SK-N-SH treated with all-trans-retinoic acid at 6 μM for 48 hours (cell line): ENCODE measurements at regions not wholly inside any gene's neighbourhood (a gene's known extent, or its start where the extent isn't known, plus 50 kb on each side); places are given as distances from the start of the nearest gene placed in this dataset.

ENCODE experiments used
- ATAC-seq: fragments of 200-7000 bp; cut with Tn5 transposase; 3 replicates; pipeline ENCODE4 v1.9.1; 2020; ENCODE audit warnings: mild to moderate bottlenecking, moderate library complexity
- ARNTL ChIP-seq: fragments of 450-650 bp; formaldehyde crosslinking; IDR thresholded peaks from 2 replicates; pipeline ENCODE4 v1.5.0; 2020; ENCODE audit warnings: low read depth, mild to moderate bottlenecking, moderate library complexity, borderline replicate concordance
- BACH2 ChIP-seq: fragments of 250-450 bp; sonication (Bioruptor Pico); IDR thresholded peaks from 2 replicates; pipeline ENCODE4 v1.9.0; 2021; ENCODE audit warnings: mild to moderate bottlenecking, borderline replicate concordance
- CREB5 ChIP-seq: fragments of 250-450 bp; sonication (Bioruptor Pico); IDR thresholded peaks from 2 replicates; pipeline ENCODE4 v1.5.1; 2020; ENCODE audit warnings: low read depth, mild to moderate bottlenecking, moderate library complexity
- CSDC2 ChIP-seq: fragments of 250-450 bp; sonication (Bioruptor Pico); IDR thresholded peaks from 2 replicates; pipeline ENCODE4 v1.5.0; 2020; ENCODE audit warnings: mild to moderate bottlenecking, moderate library complexity
- ESRRG ChIP-seq: fragments of 250-450 bp; sonication (Bioruptor Pico); IDR thresholded peaks from 2 replicates; pipeline ENCODE4 v1.6.1; 2021; ENCODE audit warnings: mild to moderate bottlenecking
- ISL1 ChIP-seq: fragments of 250-450 bp; sonication (Bioruptor Pico); IDR thresholded peaks from 2 replicates; pipeline ENCODE4 v2.1.2; 2022; ENCODE audit warnings: mild to moderate bottlenecking, moderate library complexity
- PATZ1 ChIP-seq: fragments of 250-450 bp; sonication (Bioruptor Pico); IDR thresholded peaks from 2 replicates; pipeline ENCODE4 v1.8.0; 2020; ENCODE audit warnings: mild to moderate bottlenecking, moderate library complexity, borderline replicate concordance
- PPARA ChIP-seq: fragments of 250-450 bp; sonication (Bioruptor Pico); IDR thresholded peaks from 2 replicates; pipeline ENCODE4 v1.5.0; 2020; ENCODE audit warnings: mild to moderate bottlenecking, borderline replicate concordance
- RARB ChIP-seq: fragments of 250-450 bp; sonication (Bioruptor Pico); IDR thresholded peaks from 2 replicates; pipeline ENCODE4 v1.8.0; 2021; ENCODE audit warnings: mild to moderate bottlenecking, moderate library complexity
- TCF4 ChIP-seq: fragments of 250-450 bp; sonication (Bioruptor Pico); IDR thresholded peaks from 2 replicates; pipeline ENCODE4 v1.8.0; 2021; ENCODE audit warnings: mild to moderate bottlenecking, moderate library complexity, borderline replicate concordance
- TOX ChIP-seq: fragments of 250-450 bp; sonication (Bioruptor Pico); IDR thresholded peaks from 2 replicates; pipeline ENCODE4 v1.8.0; 2021; ENCODE audit warnings: mild to moderate bottlenecking, moderate library complexity, borderline replicate concordance
- ZC3H10 ChIP-seq: fragments of 250-450 bp; sonication (Bioruptor Pico); IDR thresholded peaks from 2 replicates; pipeline ENCODE4 v1.5.1; 2021; ENCODE audit warnings: mild to moderate bottlenecking, moderate library complexity
- ZFP3 ChIP-seq: fragments of 250-450 bp; sonication (Bioruptor Pico); IDR thresholded peaks from 2 replicates; pipeline ENCODE4 v1.5.0; 2020; ENCODE audit warnings: mild to moderate bottlenecking, moderate library complexity
- ZFP30 ChIP-seq: fragments of 450-650 bp; formaldehyde crosslinking; IDR thresholded peaks from 2 replicates; pipeline ENCODE4 v1.5.0; 2022; ENCODE audit warnings: mild to moderate bottlenecking, moderate library complexity
- ZNF565 ChIP-seq: fragments of 450-650 bp; formaldehyde crosslinking; conservative IDR thresholded peaks from 2 replicates; pipeline ENCODE4 v1.5.0; 2020; ENCODE audit warnings: low read depth, mild to moderate bottlenecking, moderate library complexity
- ZNF70 ChIP-seq: fragments of 450-650 bp; formaldehyde crosslinking; IDR thresholded peaks from 2 replicates; pipeline ENCODE4 v1.5.0; 2020; ENCODE audit warnings: mild to moderate bottlenecking, moderate library complexity
- ZNF8 ChIP-seq: fragments of 450-650 bp; formaldehyde crosslinking; IDR thresholded peaks from 2 replicates; pipeline ENCODE4 v1.5.0; 2020; ENCODE audit warnings: mild to moderate bottlenecking, moderate library complexity
- TF ChIP-seq, protein P1 (sequence below): fragments of 250-450 bp; sonication (Bioruptor Pico); IDR thresholded peaks from 2 replicates; pipeline ENCODE4 v1.5.0; 2020; ENCODE audit warnings: mild to moderate bottlenecking, moderate library complexity
- TF ChIP-seq, protein P2 (sequence below): fragments of 250-450 bp; sonication (Bioruptor Pico); IDR thresholded peaks from 2 replicates; pipeline ENCODE4 v1.5.1; 2021; ENCODE audit warnings: mild to moderate bottlenecking, moderate library complexity
- TF ChIP-seq, protein P3 (sequence below): fragments of 250-450 bp; sonication (Bioruptor Pico); IDR thresholded peaks from 2 replicates; pipeline ENCODE4 v1.8.0; 2021; ENCODE audit warnings: low read depth, mild to moderate bottlenecking, moderate library complexity, borderline replicate concordance

- ATAC-seq = no peak
- TF ChIP-seq ZC3H10 (CRISPR knock-in tag) (no peak), PPARA (CRISPR knock-in tag) (no peak), PATZ1 (CRISPR knock-in tag) (no peak), TOX (CRISPR knock-in tag) (no peak), ESRRG (CRISPR knock-in tag) (no peak), ARNTL (no peak), ZFP30 (CRISPR knock-in tag) (no peak), ZFP3 (no peak), ZNF70 (CRISPR knock-in tag) (no peak), ZNF565 (no peak), TCF4 (CRISPR knock-in tag) (no peak), ZNF8 (CRISPR knock-in tag) (no peak), RARB (no peak), CSDC2 (no peak), CREB5 (CRISPR knock-in tag) (no peak), ISL1 (CRISPR knock-in tag) (no peak)
- TF ChIP-seq, protein P1, sequence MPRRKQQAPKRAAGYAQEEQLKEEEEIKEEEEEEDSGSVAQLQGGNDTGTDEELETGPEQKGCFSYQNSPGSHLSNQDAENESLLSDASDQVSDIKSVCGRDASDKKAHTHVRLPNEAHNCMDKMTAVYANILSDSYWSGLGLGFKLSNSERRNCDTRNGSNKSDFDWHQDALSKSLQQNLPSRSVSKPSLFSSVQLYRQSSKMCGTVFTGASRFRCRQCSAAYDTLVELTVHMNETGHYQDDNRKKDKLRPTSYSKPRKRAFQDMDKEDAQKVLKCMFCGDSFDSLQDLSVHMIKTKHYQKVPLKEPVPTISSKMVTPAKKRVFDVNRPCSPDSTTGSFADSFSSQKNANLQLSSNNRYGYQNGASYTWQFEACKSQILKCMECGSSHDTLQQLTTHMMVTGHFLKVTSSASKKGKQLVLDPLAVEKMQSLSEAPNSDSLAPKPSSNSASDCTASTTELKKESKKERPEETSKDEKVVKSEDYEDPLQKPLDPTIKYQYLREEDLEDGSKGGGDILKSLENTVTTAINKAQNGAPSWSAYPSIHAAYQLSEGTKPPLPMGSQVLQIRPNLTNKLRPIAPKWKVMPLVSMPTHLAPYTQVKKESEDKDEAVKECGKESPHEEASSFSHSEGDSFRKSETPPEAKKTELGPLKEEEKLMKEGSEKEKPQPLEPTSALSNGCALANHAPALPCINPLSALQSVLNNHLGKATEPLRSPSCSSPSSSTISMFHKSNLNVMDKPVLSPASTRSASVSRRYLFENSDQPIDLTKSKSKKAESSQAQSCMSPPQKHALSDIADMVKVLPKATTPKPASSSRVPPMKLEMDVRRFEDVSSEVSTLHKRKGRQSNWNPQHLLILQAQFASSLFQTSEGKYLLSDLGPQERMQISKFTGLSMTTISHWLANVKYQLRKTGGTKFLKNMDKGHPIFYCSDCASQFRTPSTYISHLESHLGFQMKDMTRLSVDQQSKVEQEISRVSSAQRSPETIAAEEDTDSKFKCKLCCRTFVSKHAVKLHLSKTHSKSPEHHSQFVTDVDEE (CRISPR knock-in tag) = no peak
- TF ChIP-seq, protein P2, sequence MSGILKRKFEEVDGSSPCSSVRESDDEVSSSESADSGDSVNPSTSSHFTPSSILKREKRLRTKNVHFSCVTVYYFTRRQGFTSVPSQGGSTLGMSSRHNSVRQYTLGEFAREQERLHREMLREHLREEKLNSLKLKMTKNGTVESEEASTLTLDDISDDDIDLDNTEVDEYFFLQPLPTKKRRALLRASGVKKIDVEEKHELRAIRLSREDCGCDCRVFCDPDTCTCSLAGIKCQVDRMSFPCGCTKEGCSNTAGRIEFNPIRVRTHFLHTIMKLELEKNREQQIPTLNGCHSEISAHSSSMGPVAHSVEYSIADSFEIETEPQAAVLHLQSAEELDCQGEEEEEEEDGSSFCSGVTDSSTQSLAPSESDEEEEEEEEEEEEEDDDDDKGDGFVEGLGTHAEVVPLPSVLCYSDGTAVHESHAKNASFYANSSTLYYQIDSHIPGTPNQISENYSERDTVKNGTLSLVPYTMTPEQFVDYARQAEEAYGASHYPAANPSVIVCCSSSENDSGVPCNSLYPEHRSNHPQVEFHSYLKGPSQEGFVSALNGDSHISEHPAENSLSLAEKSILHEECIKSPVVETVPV (CRISPR knock-in tag) = no peak
- TF ChIP-seq, protein P3, sequence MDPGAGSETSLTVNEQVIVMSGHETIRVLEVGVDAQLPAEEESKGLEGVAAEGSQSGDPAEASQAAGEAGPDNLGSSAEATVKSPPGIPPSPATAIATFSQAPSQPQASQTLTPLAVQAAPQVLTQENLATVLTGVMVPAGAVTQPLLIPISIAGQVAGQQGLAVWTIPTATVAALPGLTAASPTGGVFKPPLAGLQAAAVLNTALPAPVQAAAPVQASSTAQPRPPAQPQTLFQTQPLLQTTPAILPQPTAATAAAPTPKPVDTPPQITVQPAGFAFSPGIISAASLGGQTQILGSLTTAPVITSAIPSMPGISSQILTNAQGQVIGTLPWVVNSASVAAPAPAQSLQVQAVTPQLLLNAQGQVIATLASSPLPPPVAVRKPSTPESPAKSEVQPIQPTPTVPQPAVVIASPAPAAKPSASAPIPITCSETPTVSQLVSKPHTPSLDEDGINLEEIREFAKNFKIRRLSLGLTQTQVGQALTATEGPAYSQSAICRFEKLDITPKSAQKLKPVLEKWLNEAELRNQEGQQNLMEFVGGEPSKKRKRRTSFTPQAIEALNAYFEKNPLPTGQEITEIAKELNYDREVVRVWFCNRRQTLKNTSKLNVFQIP (CRISPR knock-in tag) = no peak
These were observed 83.4 kb upstream of the POU1F1 start for GRCh38 chr3:87359826-87360225.

DNA sequence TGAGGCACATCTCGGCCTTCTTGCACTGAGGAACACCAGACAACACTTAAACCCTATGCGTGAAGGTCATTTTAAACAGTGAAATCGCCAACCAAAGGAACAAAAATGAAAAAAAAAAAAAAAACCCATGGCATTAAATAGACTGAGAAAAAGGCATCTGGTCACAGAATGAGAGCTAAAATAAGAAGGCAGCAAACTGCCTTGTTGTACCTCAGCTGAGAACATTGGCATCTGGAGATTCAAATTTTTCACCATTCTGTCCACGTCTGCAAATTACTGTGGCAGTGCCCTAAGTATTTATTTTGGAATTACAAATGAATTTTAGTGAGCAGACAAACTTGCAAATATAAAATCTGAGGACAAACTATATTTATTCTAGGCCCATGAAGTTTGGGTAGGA is 82.6 kb upstream of the POU1F1 start:
- TF ChIP-seq ZNF565 = no peak
- no peak for TF ChIP-seq TCF4 (CRISPR knock-in tag)
- TF ChIP-seq CREB5 (CRISPR knock-in tag) = no peak
- TF ChIP-seq ZFP3 = no peak
- TF ChIP-seq, all 23 proteins: peak for 0
- no peak for ATAC-seq

DNA sequence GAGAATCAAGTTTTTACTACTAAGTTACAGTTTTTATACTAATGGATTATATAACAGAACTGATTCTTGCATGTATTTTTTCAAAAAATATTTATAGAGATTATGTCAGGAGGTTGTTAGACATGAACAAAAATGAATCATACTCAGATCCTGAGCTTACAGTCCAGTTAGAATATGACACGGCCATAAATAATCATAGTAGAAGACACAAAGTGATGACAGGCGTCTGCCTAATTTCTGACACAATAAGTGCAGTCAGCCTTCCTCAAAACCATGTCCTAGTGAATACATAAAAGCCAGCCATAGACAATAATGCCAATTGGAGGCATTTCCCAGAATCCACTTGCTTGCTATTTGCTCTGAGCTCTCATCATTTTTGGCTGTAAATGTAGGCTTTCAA is 81.7 kb upstream of the POU1F1 start:
- TF ChIP-seq BACH2 (CRISPR knock-in tag) = no peak

More for the DNA sequence above, 81.7 kb upstream of the POU1F1 start:
- no peak for ATAC-seq
